C4-2B (cell line): ENCODE measurements at regions not wholly inside any gene's neighbourhood (a gene's known extent, or its start where the extent isn't known, plus 50 kb on each side); places are given as distances from the start of the nearest gene placed in this dataset.

Experiments
- ZFX ChIP-seq: fragments of 450-650 bp; IDR thresholded peaks from 2 replicates; pipeline ENCODE4 v1.6.1; 2017
- TF ChIP-seq, protein P1 (sequence below): fragments of 450-650 bp; conservative IDR thresholded peaks from 2 replicates; pipeline ENCODE4 v1.5.1; 2017; ENCODE audit warnings: mild to moderate bottlenecking

DNA sequence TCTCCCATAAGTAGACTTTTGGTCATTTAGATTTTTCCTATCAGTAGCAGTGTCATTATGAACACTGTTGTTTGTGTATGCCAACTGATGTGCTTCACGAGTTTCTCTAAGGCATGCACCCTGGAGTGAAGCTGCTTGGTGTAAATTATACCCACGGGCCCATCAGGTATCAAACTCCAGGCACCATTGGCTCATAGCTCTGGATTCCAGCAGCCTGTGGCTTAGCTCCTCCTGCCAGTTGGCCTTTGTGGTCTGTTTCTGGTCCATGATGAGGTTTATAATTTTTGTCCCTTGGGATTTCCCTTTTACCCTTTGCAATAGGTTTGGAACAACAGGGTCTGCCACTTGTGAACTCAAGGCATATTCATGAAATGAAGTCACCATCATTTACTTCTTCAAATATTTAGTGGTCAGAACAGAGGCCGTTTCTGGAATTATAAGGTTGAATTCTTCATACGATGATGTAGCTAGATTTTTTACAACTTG, 350.5 kb downstream of the PRL start:
- TF ChIP-seq, protein P1, sequence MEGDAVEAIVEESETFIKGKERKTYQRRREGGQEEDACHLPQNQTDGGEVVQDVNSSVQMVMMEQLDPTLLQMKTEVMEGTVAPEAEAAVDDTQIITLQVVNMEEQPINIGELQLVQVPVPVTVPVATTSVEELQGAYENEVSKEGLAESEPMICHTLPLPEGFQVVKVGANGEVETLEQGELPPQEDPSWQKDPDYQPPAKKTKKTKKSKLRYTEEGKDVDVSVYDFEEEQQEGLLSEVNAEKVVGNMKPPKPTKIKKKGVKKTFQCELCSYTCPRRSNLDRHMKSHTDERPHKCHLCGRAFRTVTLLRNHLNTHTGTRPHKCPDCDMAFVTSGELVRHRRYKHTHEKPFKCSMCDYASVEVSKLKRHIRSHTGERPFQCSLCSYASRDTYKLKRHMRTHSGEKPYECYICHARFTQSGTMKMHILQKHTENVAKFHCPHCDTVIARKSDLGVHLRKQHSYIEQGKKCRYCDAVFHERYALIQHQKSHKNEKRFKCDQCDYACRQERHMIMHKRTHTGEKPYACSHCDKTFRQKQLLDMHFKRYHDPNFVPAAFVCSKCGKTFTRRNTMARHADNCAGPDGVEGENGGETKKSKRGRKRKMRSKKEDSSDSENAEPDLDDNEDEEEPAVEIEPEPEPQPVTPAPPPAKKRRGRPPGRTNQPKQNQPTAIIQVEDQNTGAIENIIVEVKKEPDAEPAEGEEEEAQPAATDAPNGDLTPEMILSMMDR: no peak
- no peak for TF ChIP-seq ZFX
